ENCODE measurements at regions not wholly inside any gene's neighbourhood (a gene's known extent, or its start where the extent isn't known, plus 50 kb on each side); places are given as distances from the start of the nearest gene placed in this dataset.

DNA sequence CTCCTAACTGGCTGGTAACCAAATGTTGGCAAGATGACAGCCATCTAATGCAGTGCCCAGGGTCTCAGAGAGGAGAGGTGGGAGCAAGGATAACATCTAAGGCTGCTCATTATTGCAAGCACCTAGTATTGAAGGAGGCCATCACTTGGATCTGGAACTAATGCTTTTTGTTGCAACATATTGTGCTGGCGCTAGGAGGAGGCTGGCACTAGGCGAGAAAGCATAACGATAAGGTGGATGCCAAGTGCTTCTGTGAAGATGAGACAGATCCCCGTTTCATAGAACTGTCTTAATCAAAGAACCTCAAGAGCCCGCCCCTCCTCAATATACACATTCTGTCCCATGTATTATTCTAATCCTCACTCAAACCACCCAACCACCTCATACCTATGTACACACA lies 774.0 kb downstream of the VRK1 start:
- TF ChIP-seq, protein P1, sequence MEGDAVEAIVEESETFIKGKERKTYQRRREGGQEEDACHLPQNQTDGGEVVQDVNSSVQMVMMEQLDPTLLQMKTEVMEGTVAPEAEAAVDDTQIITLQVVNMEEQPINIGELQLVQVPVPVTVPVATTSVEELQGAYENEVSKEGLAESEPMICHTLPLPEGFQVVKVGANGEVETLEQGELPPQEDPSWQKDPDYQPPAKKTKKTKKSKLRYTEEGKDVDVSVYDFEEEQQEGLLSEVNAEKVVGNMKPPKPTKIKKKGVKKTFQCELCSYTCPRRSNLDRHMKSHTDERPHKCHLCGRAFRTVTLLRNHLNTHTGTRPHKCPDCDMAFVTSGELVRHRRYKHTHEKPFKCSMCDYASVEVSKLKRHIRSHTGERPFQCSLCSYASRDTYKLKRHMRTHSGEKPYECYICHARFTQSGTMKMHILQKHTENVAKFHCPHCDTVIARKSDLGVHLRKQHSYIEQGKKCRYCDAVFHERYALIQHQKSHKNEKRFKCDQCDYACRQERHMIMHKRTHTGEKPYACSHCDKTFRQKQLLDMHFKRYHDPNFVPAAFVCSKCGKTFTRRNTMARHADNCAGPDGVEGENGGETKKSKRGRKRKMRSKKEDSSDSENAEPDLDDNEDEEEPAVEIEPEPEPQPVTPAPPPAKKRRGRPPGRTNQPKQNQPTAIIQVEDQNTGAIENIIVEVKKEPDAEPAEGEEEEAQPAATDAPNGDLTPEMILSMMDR (IDR thresholded peaks at IDR 0.05; ENCODE audit: insufficient read depth, low read depth, low read length) = no peak
- TF ChIP-seq EZH2 (IDR thresholded peaks at IDR 0.05; ENCODE audit: insufficient read depth, low read length) = no peak

Data from astrocyte (in vitro differentiated cells and primary cell).